Choroid plexus epithelial cell (primary cell): ENCODE measurements at regions not wholly inside any gene's neighbourhood (a gene's known extent, or its start where the extent isn't known, plus 50 kb on each side); places are given as distances from the start of the nearest gene placed in this dataset.

Source experiments
- DNase-seq: peaks from one replicate; pipeline ENCODE4 v3.0.0-alpha.2; 2010; ENCODE audit warnings: low read depth
- H3K4me3 ChIP-seq: 2 replicates; pipeline ENCODE4 v1.5.1; 2011; ENCODE audit warnings: low read depth, mild to moderate bottlenecking, control low read depth, low read length, moderate library complexity
- TF ChIP-seq, protein P1 (sequence below): conservative IDR thresholded peaks from 2 replicates; pipeline ENCODE4 v1.5.1; 2011; ENCODE audit warnings: low read depth, mild to moderate bottlenecking, control low read depth, inconsistent platforms, low read length, moderate library complexity

DNA sequence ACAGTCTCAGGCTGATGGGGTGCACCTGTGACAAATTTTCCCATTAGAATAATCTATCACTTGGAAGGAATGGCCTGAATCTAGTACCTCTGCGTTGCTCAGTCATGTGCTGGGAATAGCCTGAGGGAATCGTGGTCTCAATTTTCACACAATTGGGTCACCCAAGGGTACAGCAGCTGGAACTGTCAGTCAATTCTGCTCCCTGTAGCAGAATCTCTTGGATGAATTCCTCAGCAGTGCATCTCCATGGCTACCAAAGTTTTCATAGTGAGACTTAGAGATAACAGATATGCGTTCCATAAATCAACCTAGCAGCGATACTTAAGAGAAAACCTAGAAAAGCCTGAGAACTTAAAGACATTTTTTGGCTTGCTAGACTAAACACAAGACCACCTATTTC lies 288.7 kb upstream of the CTSO start:
- no peak overlapping the region for H3K4me3 ChIP-seq
- peak; percentile 30 for DNase-seq
- TF ChIP-seq, protein P1, sequence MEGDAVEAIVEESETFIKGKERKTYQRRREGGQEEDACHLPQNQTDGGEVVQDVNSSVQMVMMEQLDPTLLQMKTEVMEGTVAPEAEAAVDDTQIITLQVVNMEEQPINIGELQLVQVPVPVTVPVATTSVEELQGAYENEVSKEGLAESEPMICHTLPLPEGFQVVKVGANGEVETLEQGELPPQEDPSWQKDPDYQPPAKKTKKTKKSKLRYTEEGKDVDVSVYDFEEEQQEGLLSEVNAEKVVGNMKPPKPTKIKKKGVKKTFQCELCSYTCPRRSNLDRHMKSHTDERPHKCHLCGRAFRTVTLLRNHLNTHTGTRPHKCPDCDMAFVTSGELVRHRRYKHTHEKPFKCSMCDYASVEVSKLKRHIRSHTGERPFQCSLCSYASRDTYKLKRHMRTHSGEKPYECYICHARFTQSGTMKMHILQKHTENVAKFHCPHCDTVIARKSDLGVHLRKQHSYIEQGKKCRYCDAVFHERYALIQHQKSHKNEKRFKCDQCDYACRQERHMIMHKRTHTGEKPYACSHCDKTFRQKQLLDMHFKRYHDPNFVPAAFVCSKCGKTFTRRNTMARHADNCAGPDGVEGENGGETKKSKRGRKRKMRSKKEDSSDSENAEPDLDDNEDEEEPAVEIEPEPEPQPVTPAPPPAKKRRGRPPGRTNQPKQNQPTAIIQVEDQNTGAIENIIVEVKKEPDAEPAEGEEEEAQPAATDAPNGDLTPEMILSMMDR, result no peak

DNA sequence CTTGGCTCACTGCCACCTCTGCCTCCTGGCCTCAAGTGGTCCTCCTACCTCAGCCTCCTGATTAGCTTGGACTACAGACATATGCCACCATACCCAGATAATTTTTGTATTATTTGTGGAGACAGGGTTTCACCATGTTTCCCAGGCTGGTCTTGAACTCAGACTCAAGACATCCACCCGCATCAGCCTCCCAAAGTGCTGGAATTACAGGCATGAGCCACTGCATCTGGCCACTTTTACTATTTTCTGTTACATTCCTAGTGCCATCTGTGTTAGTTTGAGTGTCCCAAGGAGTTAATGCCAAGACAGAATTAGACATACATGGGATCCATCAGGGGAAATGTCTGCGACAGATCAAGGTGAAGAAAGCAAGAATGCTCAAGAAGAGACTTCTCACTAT lies 288.2 kb upstream of the CTSO start:
- no peak for DNase-seq
- TF ChIP-seq, protein P1, result no peak
- H3K4me3 ChIP-seq, result no peak overlapping the region

DNA sequence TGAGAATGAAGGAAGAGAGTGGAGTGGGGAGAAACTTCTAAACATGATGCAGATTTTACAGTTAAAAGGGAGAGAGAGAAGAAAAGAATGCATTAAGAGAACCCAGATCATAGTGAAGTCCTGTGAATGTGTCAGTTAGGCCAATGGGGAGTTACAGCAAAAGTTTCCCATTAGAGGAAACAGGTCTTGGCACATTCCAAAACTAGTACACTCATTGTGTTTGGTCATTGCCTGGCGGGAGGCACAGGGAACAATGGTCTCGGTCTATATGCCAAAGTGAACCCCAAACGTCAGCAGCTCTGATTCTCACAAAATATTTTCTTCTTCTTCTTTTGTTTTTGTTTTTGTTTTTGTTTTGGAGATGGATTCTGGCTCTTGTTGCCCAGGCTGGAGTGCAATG lies 284.5 kb upstream of the CTSO start:
- TF ChIP-seq, protein P1, result no peak
- H3K4me3 ChIP-seq, result no peak overlapping the region
- DNase-seq, result no peak

DNA sequence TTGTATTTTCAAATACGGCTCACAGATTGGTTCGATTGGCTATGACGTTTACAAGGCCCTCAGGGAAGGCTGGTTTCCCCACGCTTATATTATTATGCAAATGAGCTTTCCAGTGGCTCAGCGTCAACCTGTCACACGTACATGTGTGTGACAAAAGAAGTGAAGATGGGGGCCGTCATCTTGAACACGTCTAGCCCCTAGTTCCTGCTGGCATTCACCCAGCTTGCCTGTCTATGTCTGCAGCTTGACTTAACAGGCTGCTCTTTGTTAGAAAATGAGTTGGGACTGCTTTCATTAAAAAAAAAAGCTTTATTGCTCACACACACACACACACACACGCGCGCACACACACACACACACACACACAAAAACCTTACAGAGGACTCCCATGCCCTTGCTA lies 283.6 kb upstream of the CTSO start:
- no peak overlapping the region for H3K4me3 ChIP-seq
- TF ChIP-seq, protein P1, result no peak
- DNase-seq, result no peak

DNA sequence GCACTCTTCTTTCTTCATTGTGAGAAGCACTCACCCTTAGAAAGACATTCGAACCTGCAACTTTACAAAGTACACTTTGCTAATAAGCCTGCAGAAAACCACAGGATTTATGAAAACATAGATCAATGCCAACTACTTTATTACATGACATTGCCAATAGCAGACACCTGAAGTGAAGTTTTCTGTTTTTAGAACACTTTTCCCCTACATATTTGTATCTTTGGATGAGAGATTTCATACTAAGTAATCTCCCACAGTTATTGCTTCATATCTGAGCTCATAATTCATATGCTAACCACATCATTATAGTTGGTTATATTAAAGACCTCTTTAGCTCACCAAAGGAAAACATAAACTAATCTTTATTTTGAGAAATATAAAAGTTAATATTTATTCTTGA lies 276.5 kb upstream of the CTSO start:
- no peak overlapping the region for H3K4me3 ChIP-seq
- TF ChIP-seq, protein P1, result no peak
- DNase-seq, result no peak

DNA sequence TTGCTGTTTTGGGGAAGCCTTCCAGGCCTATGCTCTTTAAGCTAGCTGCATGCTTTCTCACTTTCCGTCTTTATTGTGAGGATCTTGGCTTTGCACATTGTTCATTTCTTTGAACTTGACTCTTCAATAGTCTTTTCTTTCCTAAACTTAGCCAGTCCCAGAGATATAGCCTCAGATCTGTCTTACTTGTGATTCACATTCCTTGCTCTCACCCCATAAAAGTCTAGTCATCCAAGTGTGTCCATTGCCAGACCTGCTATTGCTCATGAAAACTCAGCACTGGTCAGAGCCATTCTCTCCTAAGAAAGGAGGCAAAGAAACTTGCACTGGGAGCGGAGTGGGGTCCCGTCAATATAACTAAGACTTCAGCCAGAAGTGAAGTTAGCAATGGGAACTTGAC lies 275.0 kb upstream of the CTSO start:
- H3K4me3 ChIP-seq, result no peak overlapping the region
- no peak for DNase-seq
- TF ChIP-seq, protein P1, result no peak

DNA sequence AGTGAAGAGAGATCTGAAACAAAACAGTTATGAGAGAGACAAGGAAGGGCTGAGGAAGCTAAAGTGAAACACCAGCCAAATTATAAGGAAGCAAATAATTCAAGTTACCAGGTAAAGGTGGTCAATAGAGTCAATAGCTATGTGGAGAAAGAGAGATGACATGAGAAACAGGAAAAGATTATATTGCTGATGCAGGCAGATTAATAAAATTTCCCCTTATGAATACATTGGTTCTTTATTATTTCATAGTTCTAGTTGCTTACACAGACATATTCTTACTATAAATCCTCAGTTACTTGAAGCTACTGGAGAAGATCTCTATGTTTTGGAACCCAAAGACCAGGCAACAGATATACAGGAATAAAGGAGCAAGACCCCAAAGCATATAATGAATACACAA lies 273.7 kb upstream of the CTSO start:
- DNase-seq, result no peak
- TF ChIP-seq, protein P1, result no peak

More for the DNA sequence above, 273.7 kb upstream of the CTSO start:
- H3K4me3 ChIP-seq, result no peak overlapping the region
